A549 (cell line): ENCODE measurements at regions not wholly inside any gene's neighbourhood (a gene's known extent, or its start where the extent isn't known, plus 50 kb on each side); places are given as distances from the start of the nearest gene placed in this dataset.

Experiments used
- ATAC-seq, 2 experiments: fragments of 200-7000 bp in 1 of 2; fragments of >200 bp in 1 of 2; cut with Nextera tagmentation in 1 of 2; cut with Tn5 transposase in 1 of 2; 3 replicates each; pipeline versions ENCODE4 v1.8.0 to v1.9.1; 2018 to 2020; ENCODE audit warnings: mild to moderate bottlenecking in 1 of 2, moderate library complexity in 1 of 2
- CTCF ChIA-PET: fragments of 300-600 bp; sonication (Branson Sonifier 250); formaldehyde crosslinking; extraction: SDS; loops from one replicate; lab custom pipeline; 2021; ENCODE audit warnings: antibody characterized with exemption, inconsistent platforms; lab: Yijun Ruan, JAX
- POLR2A ChIA-PET: fragments of 350-600 bp; formaldehyde crosslinking; extraction: SDS; loops from one replicate; lab custom pipeline; 2021; ENCODE audit warnings: antibody characterized with exemption, inconsistent platforms; lab: Yijun Ruan, JAX
- DNase-seq, 2 experiments: peaks; one replicate each; pipeline versions ENCODE4 v3.0.0 to v3.0.0-alpha.2; 2011 to 2016; ENCODE audit warnings: low read depth in 1 of 2, low spot score in 1 of 2
- FAIRE-seq: peaks from 2 replicates; lab custom pipeline; 2011; peaks lifted over from hg19 to GRCh38; lab: Jason Lieb, UNC
- H3K27ac ChIP-seq, 2 experiments: fragments of >200 bp; sonication (Bioruptor Twin); formaldehyde crosslinking; 3 replicates each; pipeline ENCODE4 v1.5.1; 2016 to 2017
- H3K4me1 ChIP-seq: fragments of >200 bp; sonication (Bioruptor Twin); formaldehyde crosslinking; 3 replicates; pipeline ENCODE4 v1.6.1; 2016
- H3K4me2 ChIP-seq: fragments of >200 bp; sonication (Bioruptor Twin); formaldehyde crosslinking; 3 replicates; pipeline ENCODE4 v1.6.1; 2016
- H3K4me3 ChIP-seq: fragments of >200 bp; sonication (Bioruptor Twin); formaldehyde crosslinking; 3 replicates; pipeline ENCODE4 v1.5.1; 2016
- H3K9me3 ChIP-seq: fragments of >200 bp; sonication (Bioruptor Twin); formaldehyde crosslinking; 3 replicates; pipeline ENCODE4 v1.6.1; 2016
- CTCF ChIP-seq: fragments of >200 bp; sonication (Bioruptor Twin); formaldehyde crosslinking; IDR thresholded peaks from 3 replicates; pipeline ENCODE4 v1.5.1; 2016
- ELK1 ChIP-seq: fragments of 150-350 bp; IDR thresholded peaks from 2 replicates; pipeline ENCODE4 v1.6.1; 2014; ENCODE audit warnings: low read depth, mild to moderate bottlenecking, low read length
- FOXS1 ChIP-seq: fragments of 250-450 bp; sonication (Bioruptor Pico); IDR thresholded peaks from 2 replicates; pipeline ENCODE4 v1.5.0; 2020; ENCODE audit warnings: mild to moderate bottlenecking, moderate library complexity
- HDAC2 ChIP-seq: fragments of 200-600 bp; sonication (generic); IDR thresholded peaks from 2 replicates; pipeline ENCODE4 v1.6.1; 2016
- HES2 ChIP-seq: fragments of >200 bp; sonication (Bioruptor Twin); formaldehyde crosslinking; IDR thresholded peaks from 2 replicates; pipeline ENCODE4 v1.6.1; 2016
- HEYL ChIP-seq: fragments of 250-450 bp; sonication (Bioruptor Pico); IDR thresholded peaks from 2 replicates; pipeline ENCODE4 v1.8.0; 2021; ENCODE audit warnings: mild to moderate bottlenecking, moderate library complexity
- HMGXB4 ChIP-seq: fragments of 250-450 bp; sonication (Bioruptor Pico); IDR thresholded peaks from 2 replicates; pipeline ENCODE4 v1.5.0; 2021; ENCODE audit warnings: mild to moderate bottlenecking, moderate library complexity, borderline replicate concordance
- KDM1A ChIP-seq: fragments of 200-600 bp; sonication (generic); IDR thresholded peaks from 2 replicates; pipeline ENCODE4 v1.6.1; 2016; ENCODE audit warnings: low read depth, mild to moderate bottlenecking
- KDM5A ChIP-seq: fragments of 200-600 bp; sonication (generic); IDR thresholded peaks from 2 replicates; pipeline ENCODE4 v1.6.1; 2016; ENCODE audit warnings: antibody characterized with exemption, mild to moderate bottlenecking
- PBX3 ChIP-seq: IDR thresholded peaks from 2 replicates; pipeline ENCODE4 v1.6.1; 2012
- POLR2AphosphoS2 ChIP-seq: conservative IDR thresholded peaks from 2 replicates; pipeline ENCODE4 v1.6.1; 2012; ENCODE audit warnings: low read length, improper control_type of control experiment, inconsistent platforms
- RAD21 ChIP-seq, 2 experiments: fragments of >200 bp in 1 of 2; sonication (Bioruptor Twin) in 1 of 2; formaldehyde crosslinking in 1 of 2; IDR thresholded peaks in 1 of 2; conservative IDR thresholded peaks in 1 of 2; 2 replicates in 1 of 2; 3 replicates in 1 of 2; pipeline ENCODE4 v1.6.1; 2012 to 2018; ENCODE audit warnings: inconsistent platforms in 1 of 2
- RARB ChIP-seq: fragments of 250-450 bp; sonication (Bioruptor Pico); IDR thresholded peaks from 2 replicates; pipeline ENCODE4 v1.8.0; 2021; ENCODE audit warnings: mild to moderate bottlenecking, moderate library complexity
- REST ChIP-seq: fragments of 200-600 bp; sonication (generic); IDR thresholded peaks from 2 replicates; pipeline ENCODE4 v1.6.1; 2016; ENCODE audit warnings: antibody characterized with exemption, mild to moderate bottlenecking, moderate library complexity
- USF2 ChIP-seq: fragments of 450-650 bp; IDR thresholded peaks from 2 replicates; pipeline ENCODE4 v1.6.1; 2014; ENCODE audit warnings: antibody characterized with exemption
- WGBS: methylation state at CpG from one replicate; pipeline ENCODE4 v1.1.6; 2017; ENCODE audit errors: missing lambda C conversion rate; 5-methylcytosine and 5-hydroxymethylcytosine counted together

GRCh38 chr7:49322476-49322875 lies 398.1 kb downstream of the CDC14C start (continued):
- TF ChIP-seq CTCF (no peak), KDM5A (no peak), RARB (CRISPR knock-in tag) (no peak), FOXS1 (CRISPR knock-in tag) (no peak), KDM1A (no peak), HES2 (no peak), HEYL (CRISPR knock-in tag) (no peak), POLR2AphosphoS2 (no peak)

GRCh38 chr7:49324040-49324439 lies 399.7 kb downstream of the CDC14C start:
- Histone ChIP-seq H3K27ac (no peak overlapping the region), H3K4me3 (no peak overlapping the region), H3K4me2 (no peak overlapping the region), H3K9me3 (no peaks in the 10 kb centered on the region), H3K4me1 (no peaks in the 10 kb centered on the region)
- CTCF ChIA-PET = no interaction called here
- POLR2A ChIA-PET = no interaction called here
- TF ChIP-seq PBX3 = no peak
- no peak for TF ChIP-seq RAD21 (conservative IDR thresholded peaks at IDR 0.05 in 1 of 2, IDR thresholded peaks at IDR 0.05 in 1 of 2)
- no peak for TF ChIP-seq HMGXB4 (CRISPR knock-in tag)
- no peak for TF ChIP-seq USF2
- TF ChIP-seq ELK1 = no peak
- no peak for TF ChIP-seq HDAC2
- TF ChIP-seq REST = no peak
- 1% methylated on average over 3 of the region's 3 CpGs for WGBS
- FAIRE-seq (no peak), ATAC-seq (no peak), DNase-seq (no peak)
